D721Med (cell line): ENCODE measurements at regions not wholly inside any gene's neighbourhood (a gene's known extent, or its start where the extent isn't known, plus 50 kb on each side); places are given as distances from the start of the nearest gene placed in this dataset.

Source experiments
- DNase-seq: peaks from one replicate; pipeline ENCODE4 v3.0.0; 2011; ENCODE audit warnings: low spot score; ENCODE audit not compliant: insufficient read length
- FAIRE-seq: peaks from 2 replicates; lab custom pipeline; 2011; peaks lifted over from hg19 to GRCh38; lab: Jason Lieb, UNC
- CTCF ChIP-seq: IDR thresholded peaks from 2 replicates; pipeline ENCODE4 v1.5.1; 2012; ENCODE audit warnings: mild to moderate bottlenecking, control low read depth; ENCODE audit not compliant: insufficient read depth; ENCODE audit errors: missing control alignments

- FAIRE-seq (no peak), DNase-seq (no peak)
- TF ChIP-seq CTCF, result no peak
Observed at GRCh38 chr10:128630787-128631252, 504.6 kb upstream of the MKI67 start.

- TF ChIP-seq CTCF, result peak; percentile 59
- FAIRE-seq (no peak), DNase-seq (no peak)
Observed at GRCh38 chr10:128631801-128632241, 505.6 kb upstream of the MKI67 start.

GRCh38 chr10:128632694-128633093 lies 506.5 kb upstream of the MKI67 start:
- no peak for TF ChIP-seq CTCF
- DNase-seq (no peak), FAIRE-seq (no peak)

- no peak for FAIRE-seq
- TF ChIP-seq CTCF, result peak; percentile 14
- no peak for DNase-seq
Observed at GRCh38 chr10:128633864-128634540, 507.8 kb upstream of the MKI67 start.

GRCh38 chr10:128642023-128642422 lies 515.8 kb upstream of the MKI67 start:
- DNase-seq (no peak), FAIRE-seq (no peak)
- TF ChIP-seq CTCF, result no peak

- FAIRE-seq (no peak), DNase-seq (no peak)
- no peak for TF ChIP-seq CTCF
Observed at GRCh38 chr10:128642502-128642901, 516.3 kb upstream of the MKI67 start.

GRCh38 chr10:128643658-128644057 lies 517.4 kb upstream of the MKI67 start:
- DNase-seq, result no peak
- FAIRE-seq, result no peak
- TF ChIP-seq CTCF, result no peak
